Mesenchymal stem cell (in vitro differentiated cells and primary cell): ENCODE measurements at regions not wholly inside any gene's neighbourhood (a gene's known extent, or its start where the extent isn't known, plus 50 kb on each side); places are given as distances from the start of the nearest gene placed in this dataset.

Experiments used
- DNase-seq: peaks from one replicate; pipeline ENCODE4 v3.0.0-alpha.2; 2013
- H2AFZ ChIP-seq: one replicate; pipeline ENCODE4 v1.6.1; 2013; ENCODE audit warnings: low read depth, mild to moderate bottlenecking, control low read depth, inconsistent platforms, low read length, moderate library complexity
- H2AK5ac ChIP-seq: 2 replicates; pipeline ENCODE4 v1.6.1; 2013; ENCODE audit warnings: low read length, moderate library complexity, mild to moderate bottlenecking, inconsistent platforms; ENCODE audit not compliant: severe bottlenecking
- H2BK120ac ChIP-seq: one replicate; pipeline ENCODE4 v1.6.1; 2013; ENCODE audit warnings: low read depth, mild to moderate bottlenecking, inconsistent platforms, low read length, moderate library complexity
- H2BK12ac ChIP-seq, 2 experiments: one replicate each; pipeline ENCODE4 v1.6.1; 2013; ENCODE audit warnings: inconsistent platforms in 2 of 2, low read length in 2 of 2, mild to moderate bottlenecking in 2 of 2, moderate library complexity in 2 of 2, control low read depth in 1 of 2
- H2BK15ac ChIP-seq: one replicate; pipeline ENCODE4 v1.6.1; 2013; ENCODE audit warnings: mild to moderate bottlenecking, low read depth, inconsistent platforms; ENCODE audit not compliant: poor library complexity, severe bottlenecking
- H2BK5ac ChIP-seq: 2 replicates; pipeline ENCODE4 v1.6.1; 2013; ENCODE audit warnings: low read depth, mild to moderate bottlenecking, low read length, control low read depth, inconsistent platforms; ENCODE audit not compliant: poor library complexity, severe bottlenecking
- H3K14ac ChIP-seq, 2 experiments: one replicate each; pipeline ENCODE4 v1.6.1; 2013; ENCODE audit warnings: inconsistent platforms in 2 of 2, low read length in 2 of 2, control low read depth in 1 of 2, mild to moderate bottlenecking in 1 of 2, moderate library complexity in 1 of 2
- H3K18ac ChIP-seq, 2 experiments: one replicate each; pipeline ENCODE4 v1.6.1; 2013; ENCODE audit warnings: inconsistent platforms in 2 of 2, low read length in 2 of 2, control low read depth in 1 of 2, low read depth in 1 of 2, mild to moderate bottlenecking in 1 of 2
- H3K23ac ChIP-seq, 2 experiments: one replicate each; pipeline ENCODE4 v1.6.1; 2013; ENCODE audit warnings: inconsistent platforms in 2 of 2, low read length in 2 of 2, mild to moderate bottlenecking in 2 of 2, moderate library complexity in 2 of 2, control low read depth in 1 of 2
- H3K27ac ChIP-seq: 2 replicates; pipeline ENCODE4 v1.5.1; 2013; ENCODE audit warnings: mild to moderate bottlenecking, moderate library complexity, low read length, control low read depth, inconsistent platforms; ENCODE audit not compliant: poor library complexity, severe bottlenecking
- H3K27me3 ChIP-seq, 2 experiments: 2 replicates each; pipeline versions ENCODE4 v1.6.1 to v1.7.0; 2013; ENCODE audit warnings: low read length in 2 of 2, mild to moderate bottlenecking in 2 of 2, moderate library complexity in 2 of 2, control low read depth in 1 of 2, inconsistent platforms in 1 of 2; ENCODE audit not compliant: control insufficient read depth in 1 of 2, insufficient read depth in 1 of 2
- H3K36me3 ChIP-seq, 2 experiments: 2 replicates each; pipeline versions ENCODE4 v1.6.1 to v1.7.0; 2013; ENCODE audit warnings: low read length in 2 of 2, control low read depth in 1 of 2, inconsistent platforms in 1 of 2, low read depth in 1 of 2, mild to moderate bottlenecking in 1 of 2; ENCODE audit not compliant: insufficient read depth in 2 of 2, control insufficient read depth in 1 of 2
- H3K4ac ChIP-seq, 2 experiments: one replicate each; pipeline ENCODE4 v1.6.1; 2013; ENCODE audit warnings: inconsistent platforms in 2 of 2, low read length in 2 of 2, mild to moderate bottlenecking in 2 of 2, moderate library complexity in 2 of 2, control low read depth in 1 of 2, low read depth in 1 of 2
- H3K4me1 ChIP-seq: 2 replicates; pipeline ENCODE4 v1.6.1; 2013; ENCODE audit warnings: low read depth, low read length, control low read depth; ENCODE audit not compliant: control insufficient read depth, insufficient read depth
- H3K4me2 ChIP-seq: 2 replicates; pipeline ENCODE4 v1.6.1; 2013; ENCODE audit warnings: low read length, mild to moderate bottlenecking, inconsistent platforms; ENCODE audit not compliant: poor library complexity, severe bottlenecking
- H3K4me3 ChIP-seq, 2 experiments: 2 replicates each; pipeline versions ENCODE4 v1.5.1 to v1.7.0; 2013; ENCODE audit warnings: low read length in 2 of 2, mild to moderate bottlenecking in 2 of 2, control low read depth in 1 of 2, low read depth in 1 of 2; ENCODE audit not compliant: insufficient read depth in 1 of 2
- H3K79me1 ChIP-seq: replicated peaks from 2 replicates; pipeline ENCODE4 v1.6.1; 2013; ENCODE audit warnings: mild to moderate bottlenecking, control low read depth, low read length, inconsistent platforms; ENCODE audit not compliant: poor library complexity, severe bottlenecking
- H3K9ac ChIP-seq: 2 replicates; pipeline ENCODE4 v1.7.0; 2013; ENCODE audit warnings: mild to moderate bottlenecking, low read length, moderate library complexity
- H3K9me3 ChIP-seq: 2 replicates; pipeline ENCODE4 v1.7.0; 2013; ENCODE audit warnings: mild to moderate bottlenecking, low read length; ENCODE audit not compliant: control insufficient read depth
- H4K8ac ChIP-seq: one replicate; pipeline ENCODE4 v1.6.1; 2013; ENCODE audit warnings: inconsistent platforms, mild to moderate bottlenecking, low read length, moderate library complexity
- H4K91ac ChIP-seq: one replicate; pipeline ENCODE4 v1.6.1; 2013; ENCODE audit warnings: mild to moderate bottlenecking, low read length, inconsistent platforms
- WGBS: methylation state at CpG from one replicate; pipeline ENCODE4 v1.1.7; 2013; ENCODE audit warnings: mixed read lengths; 5-methylcytosine and 5-hydroxymethylcytosine counted together

- Histone ChIP-seq H2BK15ac (no peak overlapping the region), H3K4me2 (no peak overlapping the region), H3K9ac (no peak overlapping the region), H3K79me1 (no peaks in the 10 kb centered on the region), H2BK5ac (no peak overlapping the region), H3K4me3 (no peak overlapping the region), H4K91ac (no peak overlapping the region), H3K36me3 (no peaks in the 10 kb centered on the region), H3K23ac (no peak overlapping the region), H3K18ac (no peak overlapping the region), H3K9me3 (no peaks in the 10 kb centered on the region), H2AK5ac (no peak overlapping the region), H3K27me3 (no peaks in the 10 kb centered on the region), H2AFZ (no peak overlapping the region), H3K4me1 (no peaks in the 10 kb centered on the region), H3K4ac (no peak overlapping the region), H3K27ac (no peak overlapping the region), H3K14ac (no peak overlapping the region), H4K8ac (no peak overlapping the region), H2BK12ac (no peak overlapping the region), H2BK120ac (no peak overlapping the region)
- DNase-seq = no peak
- 77% methylated on average over 2 of the region's 2 CpGs for WGBS
Observed at GRCh38 chr3:103953796-103954195, 1412.9 kb upstream of the ALCAM start.

- Histone ChIP-seq H3K27me3 (no peaks in the 10 kb centered on the region), H4K91ac (no peak overlapping the region), H3K36me3 (no peaks in the 10 kb centered on the region), H3K4me2 (no peak overlapping the region), H2AFZ (no peak overlapping the region), H3K4me3 (no peak overlapping the region), H3K27ac (no peak overlapping the region), H3K79me1 (no peaks in the 10 kb centered on the region), H2BK5ac (no peak overlapping the region), H3K9ac (no peak overlapping the region), H3K9me3 (no peaks in the 10 kb centered on the region), H3K4me1 (no peaks in the 10 kb centered on the region), H3K23ac (no peak overlapping the region), H3K14ac (no peak overlapping the region), H2BK120ac (no peak overlapping the region), H2AK5ac (no peak overlapping the region), H2BK15ac (no peak overlapping the region), H3K4ac (no peak overlapping the region), H3K18ac (no peak overlapping the region), H4K8ac (no peak overlapping the region), H2BK12ac (no peak overlapping the region)
- no peak for DNase-seq
Observed at GRCh38 chr3:103960819-103961218, 1405.9 kb upstream of the ALCAM start.

GRCh38 chr3:103963599-103963998, 1403.1 kb upstream of the ALCAM start:
- no peak overlapping the region for H4K91ac ChIP-seq

DNA sequence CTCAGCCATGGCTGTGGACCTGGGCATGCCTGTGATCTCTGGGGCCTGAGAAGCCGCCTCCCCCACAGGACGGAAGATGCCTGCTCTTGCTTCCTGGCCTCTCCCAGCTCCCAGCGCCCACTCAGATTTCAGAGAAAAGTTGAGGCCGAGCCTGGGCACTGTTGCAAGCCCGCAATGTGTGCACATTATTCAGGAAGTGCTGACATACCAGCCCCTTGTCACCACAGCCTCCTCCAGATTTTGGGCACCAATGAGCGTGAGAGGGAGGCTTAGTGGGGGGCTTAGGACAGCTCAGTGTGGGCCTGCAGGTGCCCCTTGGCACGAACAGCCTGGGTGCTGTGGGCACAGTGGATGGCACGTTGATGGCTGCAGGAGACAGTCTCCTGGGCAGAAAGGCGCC, 1400.9 kb upstream of the ALCAM start:
- no peaks in the 10 kb centered on the region for H3K79me1 ChIP-seq
- no peak overlapping the region for H3K4me3 ChIP-seq
- no peak for DNase-seq
- no peak overlapping the region for H2BK15ac ChIP-seq
- no peak overlapping the region for H2AK5ac ChIP-seq
- H2AFZ ChIP-seq = no peak overlapping the region
- H3K4me2 ChIP-seq = no peak overlapping the region
- no peaks in the 10 kb centered on the region for H3K36me3 ChIP-seq
- H3K9ac ChIP-seq = no peak overlapping the region
- H3K14ac ChIP-seq = no peak overlapping the region
- no peak overlapping the region for H4K91ac ChIP-seq
- WGBS = 94% methylated on average over 9 of the region's 9 CpGs
- H3K9me3 ChIP-seq = no peaks in the 10 kb centered on the region
- no peak overlapping the region for H2BK12ac ChIP-seq
- no peak overlapping the region for H3K23ac ChIP-seq
- H3K4me1 ChIP-seq = no peaks in the 10 kb centered on the region
- no peak overlapping the region for H4K8ac ChIP-seq
- no peaks in the 10 kb centered on the region for H3K27me3 ChIP-seq
- no peak overlapping the region for H3K18ac ChIP-seq
- no peak overlapping the region for H3K4ac ChIP-seq
- H3K27ac ChIP-seq = no peak overlapping the region
- no peak overlapping the region for H2BK5ac ChIP-seq
- no peak overlapping the region for H2BK120ac ChIP-seq

More at GRCh38 chr3:103963599-103963998, 1403.1 kb upstream of the ALCAM start:
- Histone ChIP-seq H2AFZ (no peak overlapping the region), H3K9ac (no peak overlapping the region), H3K14ac (peak overlapping the region in 1 of 2 experiments; percentile 23), H4K8ac (no peak overlapping the region), H3K23ac (no peak overlapping the region), H3K79me1 (no peaks in the 10 kb centered on the region), H3K36me3 (no peaks in the 10 kb centered on the region), H3K27ac (no peak overlapping the region), H2BK5ac (no peak overlapping the region), H3K4me1 (no peaks in the 10 kb centered on the region), H3K4me3 (no peak overlapping the region), H2AK5ac (no peak overlapping the region), H3K9me3 (no peaks in the 10 kb centered on the region), H2BK15ac (peak overlapping the region; percentile 6), H2BK120ac (no peak overlapping the region), H2BK12ac (no peak overlapping the region), H3K4me2 (no peak overlapping the region), H3K4ac (no peak overlapping the region), H3K18ac (no peak overlapping the region), H3K27me3 (no peaks in the 10 kb centered on the region)
- peak; percentile 43 for DNase-seq
- WGBS = 67% methylated on average over 2 of the region's 2 CpGs
